Cardiac muscle cell (in vitro differentiated cells and primary cell): ENCODE measurements at regions not wholly inside any gene's neighbourhood (a gene's known extent, or its start where the extent isn't known, plus 50 kb on each side); places are given as distances from the start of the nearest gene placed in this dataset.

Experiments used
- DNase-seq, 2 donors: peaks; one replicate each; pipeline versions ENCODE4 v3.0.0 to v3.0.0-alpha.2; 2010 to 2017; ENCODE audit warnings: low read depth in 1 of 2, low spot score in 1 of 2
- H3K27ac ChIP-seq: fragments of 200-600 bp; sonication (generic); 2 replicates; pipeline ENCODE4 v1.5.1; 2016
- H3K27me3 ChIP-seq: fragments of 200-600 bp; sonication (generic); 2 replicates; pipeline ENCODE4 v1.6.0; 2016; ENCODE audit warnings: control low read depth
- H3K36me3 ChIP-seq: fragments of 200-600 bp; sonication (generic); 2 replicates; pipeline ENCODE4 v1.5.1; 2016; ENCODE audit warnings: control low read depth
- H3K4me1 ChIP-seq: fragments of 200-600 bp; sonication (generic); 2 replicates; pipeline ENCODE4 v1.8.1; 2017; ENCODE audit warnings: low read depth, mild to moderate bottlenecking, mixed run types
- H3K4me3 ChIP-seq: fragments of 200-600 bp; sonication (generic); 2 replicates; pipeline ENCODE4 v1.5.1; 2016; ENCODE audit warnings: mild to moderate bottlenecking
- H3K9me3 ChIP-seq: fragments of 200-600 bp; sonication (generic); 2 replicates; pipeline ENCODE4 v1.5.1; 2017; ENCODE audit warnings: low read depth, mild to moderate bottlenecking, control low read depth
- CTCF ChIP-seq: IDR thresholded peaks from 2 replicates; pipeline ENCODE4 v1.5.1; 2012; ENCODE audit warnings: low read depth, mild to moderate bottlenecking, low read length

GRCh38 chr6:141000917-141001316 is 1131.8 kb upstream of the GJE1 start:
- Histone ChIP-seq H3K27ac (no peak overlapping the region), H3K4me3 (no peak overlapping the region), H3K4me1 (no peaks in the 10 kb centered on the region), H3K36me3 (no peaks in the 10 kb centered on the region), H3K27me3 (no peaks in the 10 kb centered on the region), H3K9me3 (no peaks in the 10 kb centered on the region)
- DNase-seq: no peak
- TF ChIP-seq CTCF: no peak

GRCh38 chr6:140993515-140993914 is 1139.2 kb upstream of the GJE1 start:
- Histone ChIP-seq H3K27ac (no peak overlapping the region), H3K27me3 (no peaks in the 10 kb centered on the region), H3K4me1 (no peaks in the 10 kb centered on the region), H3K9me3 (no peaks in the 10 kb centered on the region), H3K4me3 (no peak overlapping the region), H3K36me3 (no peaks in the 10 kb centered on the region)
- no peak for DNase-seq
- no peak for TF ChIP-seq CTCF

GRCh38 chr6:140992678-140993077 is 1140.0 kb upstream of the GJE1 start:
- H3K9me3 ChIP-seq: no peaks in the 10 kb centered on the region
- H3K4me1 ChIP-seq: no peaks in the 10 kb centered on the region
- H3K36me3 ChIP-seq: no peaks in the 10 kb centered on the region
- no peak overlapping the region for H3K4me3 ChIP-seq
- no peak for DNase-seq
- H3K27me3 ChIP-seq: no peaks in the 10 kb centered on the region
- no peak overlapping the region for H3K27ac ChIP-seq
- TF ChIP-seq CTCF: no peak

GRCh38 chr6:140988780-140989179 is 1143.9 kb upstream of the GJE1 start:
- TF ChIP-seq CTCF: no peak
- H3K9me3 ChIP-seq: no peaks in the 10 kb centered on the region
- no peak overlapping the region for H3K4me3 ChIP-seq
- H3K27ac ChIP-seq: no peak overlapping the region
- no peaks in the 10 kb centered on the region for H3K4me1 ChIP-seq
- H3K36me3 ChIP-seq: no peaks in the 10 kb centered on the region
- H3K27me3 ChIP-seq: no peaks in the 10 kb centered on the region
- no peak for DNase-seq

GRCh38 chr6:140987364-140988155 is 1145.2 kb upstream of the GJE1 start:
- H3K4me3 ChIP-seq: no peak overlapping the region
- H3K27me3 ChIP-seq: no peaks in the 10 kb centered on the region
- no peak overlapping the region for H3K27ac ChIP-seq
- TF ChIP-seq CTCF: no peak
- H3K4me1 ChIP-seq: no peaks in the 10 kb centered on the region
- DNase-seq: no peak
- no peaks in the 10 kb centered on the region for H3K36me3 ChIP-seq
- H3K9me3 ChIP-seq: no peaks in the 10 kb centered on the region
